ENCODE measurements at regions not wholly inside any gene's neighbourhood (a gene's known extent, or its start where the extent isn't known, plus 50 kb on each side); places are given as distances from the start of the nearest gene placed in this dataset.

DNA sequence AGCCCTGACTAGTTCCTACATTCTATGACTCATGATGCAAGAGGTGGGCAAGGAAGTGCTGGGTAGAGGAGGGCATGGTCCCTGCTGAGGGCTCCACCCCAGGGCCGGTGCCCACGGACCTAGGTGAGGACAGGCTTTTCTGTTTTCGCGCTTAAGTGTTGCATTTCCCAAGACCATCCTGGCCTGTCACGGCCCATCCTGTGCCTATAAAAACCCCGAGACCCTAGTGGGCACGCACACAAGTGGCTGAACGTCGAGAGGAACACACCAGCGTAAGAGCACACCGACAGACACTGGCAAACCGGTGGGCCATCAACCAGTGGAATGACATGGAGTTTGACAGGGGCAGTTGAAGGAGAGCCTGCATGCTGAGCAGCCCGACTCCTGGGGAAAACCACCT, 680.7 kb upstream of the GHITM start:
- Histone ChIP-seq H3K79me2 (ENCODE audit: insufficient read depth, low read depth) (no peaks in the 10 kb centered on the region), H4K20me1 (ENCODE audit: insufficient read depth) (no peaks in the 10 kb centered on the region), H3K36me3 (ENCODE audit: insufficient read depth) (no peaks in the 10 kb centered on the region), H3K4me1 (ENCODE audit: low read depth, poor library complexity, severe bottlenecking) (no peaks in the 10 kb centered on the region), H3K27ac (no peak overlapping the region), H3K27me3 (ENCODE audit: insufficient read depth, low read depth) (no peaks in the 10 kb centered on the region), H3K9ac (no peak overlapping the region), H2AFZ (ENCODE audit: low read depth) (no peak overlapping the region), H3K4me3 (IDR thresholded peaks at IDR 0.05; ENCODE audit: insufficient read depth, low read depth, low read length) (no peak overlapping the region), H3K4me2 (no peak overlapping the region)
- TF ChIP-seq, protein P1, sequence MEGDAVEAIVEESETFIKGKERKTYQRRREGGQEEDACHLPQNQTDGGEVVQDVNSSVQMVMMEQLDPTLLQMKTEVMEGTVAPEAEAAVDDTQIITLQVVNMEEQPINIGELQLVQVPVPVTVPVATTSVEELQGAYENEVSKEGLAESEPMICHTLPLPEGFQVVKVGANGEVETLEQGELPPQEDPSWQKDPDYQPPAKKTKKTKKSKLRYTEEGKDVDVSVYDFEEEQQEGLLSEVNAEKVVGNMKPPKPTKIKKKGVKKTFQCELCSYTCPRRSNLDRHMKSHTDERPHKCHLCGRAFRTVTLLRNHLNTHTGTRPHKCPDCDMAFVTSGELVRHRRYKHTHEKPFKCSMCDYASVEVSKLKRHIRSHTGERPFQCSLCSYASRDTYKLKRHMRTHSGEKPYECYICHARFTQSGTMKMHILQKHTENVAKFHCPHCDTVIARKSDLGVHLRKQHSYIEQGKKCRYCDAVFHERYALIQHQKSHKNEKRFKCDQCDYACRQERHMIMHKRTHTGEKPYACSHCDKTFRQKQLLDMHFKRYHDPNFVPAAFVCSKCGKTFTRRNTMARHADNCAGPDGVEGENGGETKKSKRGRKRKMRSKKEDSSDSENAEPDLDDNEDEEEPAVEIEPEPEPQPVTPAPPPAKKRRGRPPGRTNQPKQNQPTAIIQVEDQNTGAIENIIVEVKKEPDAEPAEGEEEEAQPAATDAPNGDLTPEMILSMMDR (conservative IDR thresholded peaks at IDR 0.05; ENCODE audit: low read depth, low read length): no peak

DNA sequence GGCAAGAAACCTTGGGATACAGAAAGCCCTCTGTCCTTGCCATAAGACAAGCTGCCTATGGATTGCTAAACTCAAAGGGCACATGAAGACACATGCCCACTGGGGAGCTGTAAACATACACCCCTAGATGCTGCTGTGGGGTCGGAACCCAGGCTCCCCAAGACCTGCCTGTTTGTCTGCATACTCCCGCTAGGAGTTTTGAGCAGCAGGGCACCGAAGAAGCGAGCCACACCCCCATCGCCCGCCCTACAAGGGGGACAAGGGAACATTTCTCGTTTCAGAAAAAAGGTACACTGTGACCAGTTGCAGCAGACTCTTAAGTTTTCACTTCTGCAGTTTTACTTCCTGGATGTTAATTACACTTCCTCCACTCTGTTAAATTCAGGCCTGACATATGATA, 680.2 kb upstream of the GHITM start:
- Histone ChIP-seq H4K20me1 (ENCODE audit: insufficient read depth) (no peaks in the 10 kb centered on the region), H3K4me2 (no peak overlapping the region), H3K9ac (no peak overlapping the region), H2AFZ (ENCODE audit: low read depth) (no peak overlapping the region), H3K36me3 (ENCODE audit: insufficient read depth) (no peaks in the 10 kb centered on the region), H3K4me1 (ENCODE audit: low read depth, poor library complexity, severe bottlenecking) (no peaks in the 10 kb centered on the region), H3K27me3 (ENCODE audit: insufficient read depth, low read depth) (no peaks in the 10 kb centered on the region), H3K79me2 (ENCODE audit: insufficient read depth, low read depth) (no peaks in the 10 kb centered on the region), H3K27ac (no peak overlapping the region), H3K4me3 (IDR thresholded peaks at IDR 0.05; ENCODE audit: insufficient read depth, low read depth, low read length) (no peak overlapping the region)
- TF ChIP-seq, protein P1 (conservative IDR thresholded peaks at IDR 0.05; ENCODE audit: low read depth, low read length): no peak

DNA sequence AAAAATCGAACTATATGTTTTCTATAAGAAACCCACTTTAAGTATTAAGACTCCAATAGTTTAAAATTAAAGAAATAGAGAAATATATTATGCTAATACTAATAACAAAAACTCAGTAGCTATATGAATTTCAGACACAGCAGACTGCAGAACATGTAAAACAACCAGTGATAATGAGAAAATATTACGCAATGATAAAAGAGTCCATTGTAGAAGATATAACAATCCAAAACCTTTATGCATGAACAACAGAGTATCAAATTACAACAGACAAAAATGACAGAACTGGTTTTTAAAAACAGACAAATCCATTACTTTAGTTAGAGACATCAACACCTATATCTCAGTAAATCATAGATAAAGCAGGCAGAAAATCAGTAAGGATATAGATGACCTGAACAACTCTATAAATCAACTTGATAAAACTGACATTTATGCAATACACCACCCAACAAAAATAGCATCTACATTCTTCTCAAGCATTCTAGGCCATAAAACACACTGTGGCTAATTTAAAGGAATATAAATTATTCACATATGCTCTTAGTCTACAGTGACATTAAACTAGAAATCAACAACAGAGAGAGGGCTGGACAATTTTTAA, 669.5 kb upstream of the GHITM start:
- Histone ChIP-seq H3K36me3 (ENCODE audit: insufficient read depth) (no peaks in the 10 kb centered on the region), H3K27ac (no peak overlapping the region), H3K79me2 (ENCODE audit: insufficient read depth, low read depth) (no peaks in the 10 kb centered on the region), H3K4me2 (no peak overlapping the region), H2AFZ (ENCODE audit: low read depth) (no peak overlapping the region), H3K27me3 (ENCODE audit: insufficient read depth, low read depth) (no peaks in the 10 kb centered on the region), H3K4me1 (ENCODE audit: low read depth, poor library complexity, severe bottlenecking) (no peaks in the 10 kb centered on the region), H4K20me1 (ENCODE audit: insufficient read depth) (no peaks in the 10 kb centered on the region), H3K4me3 (IDR thresholded peaks at IDR 0.05; ENCODE audit: insufficient read depth, low read depth, low read length) (no peak overlapping the region), H3K9ac (no peak overlapping the region)
- TF ChIP-seq, protein P1 (conservative IDR thresholded peaks at IDR 0.05; ENCODE audit: low read depth, low read length): no peak

DNA sequence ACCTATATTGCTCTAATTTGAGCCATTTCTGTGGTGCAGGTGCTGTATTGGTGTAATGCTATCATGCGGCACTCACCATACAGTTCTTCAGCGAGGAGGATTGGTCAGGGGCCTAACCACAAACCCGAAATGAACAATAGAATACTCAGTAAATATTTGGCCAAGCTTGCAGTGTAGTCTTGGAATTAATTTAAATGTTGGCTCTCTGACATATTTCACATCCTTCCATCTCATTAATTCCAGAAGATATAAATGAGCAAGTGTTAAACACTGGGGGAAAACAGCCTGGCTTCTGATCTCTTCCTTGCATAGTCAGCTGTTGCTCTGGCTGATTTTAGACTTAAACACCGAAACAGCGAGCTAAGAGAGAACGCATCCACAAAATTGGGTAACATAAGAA, 663.1 kb upstream of the GHITM start:
- TF ChIP-seq, protein P1 (conservative IDR thresholded peaks at IDR 0.05; ENCODE audit: low read depth, low read length): no peak
- Histone ChIP-seq H3K27ac (no peak overlapping the region), H3K4me1 (ENCODE audit: low read depth, poor library complexity, severe bottlenecking) (no peaks in the 10 kb centered on the region), H4K20me1 (ENCODE audit: insufficient read depth) (no peaks in the 10 kb centered on the region), H3K27me3 (ENCODE audit: insufficient read depth, low read depth) (no peaks in the 10 kb centered on the region), H2AFZ (ENCODE audit: low read depth) (no peak overlapping the region), H3K79me2 (ENCODE audit: insufficient read depth, low read depth) (no peaks in the 10 kb centered on the region), H3K4me3 (IDR thresholded peaks at IDR 0.05; ENCODE audit: insufficient read depth, low read depth, low read length) (no peak overlapping the region), H3K9ac (no peak overlapping the region), H3K36me3 (ENCODE audit: insufficient read depth) (no peaks in the 10 kb centered on the region), H3K4me2 (no peak overlapping the region)

Measured in KMS-11 (cell line).